Fibroblast of lung (primary cell): ENCODE measurements at regions not wholly inside any gene's neighbourhood (a gene's known extent, or its start where the extent isn't known, plus 50 kb on each side); places are given as distances from the start of the nearest gene placed in this dataset.

Experiments used
- CTCF ChIP-seq, 2 donors: IDR thresholded peaks in 1 of 2; conservative IDR thresholded peaks in 1 of 2; 1 replicate in 1 of 2; 2 replicates in 1 of 2; pipeline ENCODE4 v1.5.1; 2011 to 2012; ENCODE audit warnings: low read length in 2 of 2, control low read depth in 1 of 2, inconsistent platforms in 1 of 2, low read depth in 1 of 2, mild to moderate bottlenecking in 1 of 2
- EZH2 ChIP-seq: IDR thresholded peaks from 2 replicates; pipeline ENCODE4 v1.5.1; 2012; ENCODE audit warnings: low read length, control low read depth, mild to moderate bottlenecking; ENCODE audit errors: missing control alignments

- TF ChIP-seq CTCF (conservative IDR thresholded peaks at IDR 0.05 in 1 of 2, IDR thresholded peaks at IDR 0.05 in 1 of 2; ENCODE audit: low read depth in 1 of 2, low read length in 2 of 2) (no peak), EZH2 (no peak)
Observed at GRCh38 chr4:4689694-4690440, 148.0 kb upstream of the STX18 start.
